HG03060 (cell line): ENCODE measurements at regions not wholly inside any gene's neighbourhood (a gene's known extent, or its start where the extent isn't known, plus 50 kb on each side); places are given as distances from the start of the nearest gene placed in this dataset.
"Not testable (repeated sequence)": the region's sequence is repeated elsewhere in the genome, so short reads cannot be mapped to it uniquely, and the experiment has no call there.

ENCODE experiments used
- ATAC-seq: cut with Tn5 transposase; IDR thresholded peaks from one replicate; pipeline ENCODE4 v1.9.1; 2021; ENCODE audit warnings: low read depth, moderate number of reproducible peaks; ENCODE audit not compliant: unreplicated experiment

DNA sequence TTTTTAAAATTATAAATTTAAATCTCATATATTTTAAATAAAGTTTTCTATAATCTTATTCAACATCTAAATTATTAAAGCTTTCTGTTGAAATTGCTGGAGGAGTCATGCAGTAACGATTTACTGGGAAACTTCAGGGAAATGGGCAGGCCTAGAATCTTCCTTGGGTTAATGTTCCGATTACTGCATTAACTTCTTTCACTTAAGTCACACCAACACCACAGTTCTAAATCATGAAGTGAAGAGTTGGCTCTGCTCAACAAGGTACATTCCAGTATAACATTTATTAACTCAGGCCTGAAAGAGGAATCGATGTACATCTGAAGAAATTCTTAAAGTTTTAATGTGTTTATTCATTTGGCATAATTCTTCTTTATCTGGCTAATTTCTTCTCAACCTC, 244.3 kb downstream of the CCER1 start:
- no peak for ATAC-seq

DNA sequence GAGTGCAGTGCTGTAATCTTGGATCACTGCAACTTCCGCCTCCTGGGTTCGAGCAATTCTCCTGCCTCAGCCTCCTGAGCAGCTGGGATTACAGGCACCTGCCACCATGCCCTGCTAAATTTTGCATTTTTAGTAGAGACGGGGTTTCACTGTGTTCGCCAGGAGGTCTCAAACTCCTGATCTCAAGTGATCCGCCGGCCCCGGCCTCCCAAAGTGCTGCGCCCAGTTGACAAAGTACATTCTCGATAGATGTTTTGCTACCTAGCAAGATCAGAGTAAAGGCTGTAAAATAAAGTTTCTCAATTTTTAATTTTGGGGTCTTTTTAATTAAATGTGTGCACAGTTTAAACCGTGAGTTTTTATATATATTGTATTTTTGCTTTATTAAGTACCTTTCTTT, 248.9 kb downstream of the CCER1 start:
- ATAC-seq = no peak

- ATAC-seq = no peak
Observed at GRCh38 chr12:90695415-90695814, 259.6 kb downstream of the CCER1 start.

DNA sequence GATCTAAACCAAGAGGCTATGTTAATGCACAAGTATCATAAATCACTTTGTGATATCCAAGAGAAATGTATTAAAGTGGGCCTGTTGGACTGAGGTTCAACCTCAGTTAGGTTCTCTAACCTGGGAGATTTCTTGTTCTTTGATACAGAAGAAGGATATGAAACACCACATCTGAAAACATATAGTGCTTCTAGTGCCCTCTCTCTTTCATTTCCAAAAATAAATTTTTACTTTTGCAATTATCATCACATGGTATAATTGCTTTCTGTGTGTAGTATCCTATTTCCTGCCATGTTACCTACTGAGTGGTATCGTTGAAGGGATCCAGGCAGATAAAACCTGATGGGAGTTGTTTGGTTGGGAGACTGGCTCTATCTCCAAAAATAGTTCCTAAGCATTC, 264.9 kb downstream of the CCER1 start:
- ATAC-seq = no peak

- ATAC-seq = not testable (repeated sequence)
Observed at GRCh38 chr12:90687682-90688081, 267.3 kb downstream of the CCER1 start.

DNA sequence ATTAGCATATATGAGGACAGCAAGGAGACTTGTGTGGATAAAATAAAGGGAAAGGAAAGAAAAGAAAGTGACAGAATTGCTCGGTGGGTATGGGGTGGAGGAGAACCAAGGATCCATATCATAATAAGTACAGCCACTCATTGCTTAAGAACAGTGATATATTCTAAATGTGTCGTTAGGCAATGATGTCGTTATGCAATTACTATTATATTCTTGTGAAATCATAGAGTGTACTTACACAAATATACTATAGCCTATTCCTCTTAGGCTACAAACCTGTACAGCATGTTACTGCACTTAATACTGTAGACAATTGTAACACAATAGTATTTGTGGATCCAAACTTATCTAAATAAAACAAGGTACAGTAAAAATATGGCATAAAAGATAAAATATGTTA, 271.1 kb downstream of the CCER1 start:
- ATAC-seq = no peak

GRCh38 chr12:90682398-90682797, 272.6 kb downstream of the CCER1 start:
- no peak for ATAC-seq

- ATAC-seq = no peak
Observed at GRCh38 chr12:90679674-90680073, 275.3 kb downstream of the CCER1 start.

DNA sequence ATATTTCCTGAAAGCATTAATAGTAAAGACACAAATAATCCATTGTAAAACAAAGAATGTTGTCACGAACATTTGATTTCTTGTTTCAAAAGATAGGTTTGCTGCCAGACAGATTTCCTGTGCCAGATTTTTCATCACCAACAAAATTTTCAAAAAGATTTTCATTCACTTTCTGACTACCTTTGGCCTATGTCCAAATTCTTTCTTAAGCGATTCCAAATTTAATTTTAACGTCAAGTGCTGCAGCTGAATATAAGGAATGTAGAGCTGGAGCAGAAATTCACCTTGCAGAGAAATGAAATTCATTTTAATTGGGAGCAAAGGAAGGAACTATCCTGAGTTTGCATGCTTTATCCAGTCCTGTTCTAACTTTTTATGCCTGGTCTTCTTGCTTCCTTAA, 277.4 kb downstream of the CCER1 start:
- ATAC-seq = no peak

- no peak for ATAC-seq
Observed at GRCh38 chr12:90677055-90677454, 277.9 kb downstream of the CCER1 start.

DNA sequence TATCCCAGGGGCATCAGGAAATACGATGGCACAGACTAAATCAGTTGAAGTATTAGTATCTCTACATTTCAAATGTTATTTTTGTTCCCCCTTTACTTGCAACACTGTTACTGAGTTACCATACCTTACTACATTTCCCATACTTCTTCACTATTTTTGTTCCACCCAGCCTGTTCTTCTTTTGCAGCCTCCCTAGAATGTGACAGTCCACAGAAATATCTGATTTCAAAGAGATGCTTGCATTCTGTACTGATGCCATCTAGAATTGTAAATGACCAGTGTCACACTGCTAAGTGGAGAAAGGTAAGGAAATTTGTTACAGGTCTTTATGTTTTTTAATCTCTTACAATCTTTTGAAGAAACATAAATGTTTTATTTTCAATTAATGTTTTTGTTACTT, 279.9 kb downstream of the CCER1 start:
- ATAC-seq = no peak

DNA sequence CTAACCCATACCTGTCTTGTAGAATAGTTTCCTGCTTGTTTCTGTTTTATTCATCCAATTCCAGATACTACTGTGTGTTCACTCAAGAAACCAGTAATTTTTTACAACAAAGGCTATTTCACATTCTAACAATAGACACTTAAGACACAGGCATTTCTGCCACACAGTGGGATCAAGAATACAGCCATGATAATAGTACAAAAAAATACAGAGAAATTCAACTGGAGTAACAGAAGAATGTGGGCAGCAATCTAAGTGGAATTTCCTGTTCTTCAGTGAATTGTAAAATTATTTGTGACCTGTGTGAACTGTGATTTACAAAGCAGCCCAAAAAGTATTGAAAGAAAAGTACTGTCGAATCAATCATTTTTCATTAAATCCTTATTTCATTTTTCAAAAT, 282.9 kb downstream of the CCER1 start:
- ATAC-seq = no peak

- not testable (repeated sequence) for ATAC-seq
Observed at GRCh38 chr12:90663949-90664348, 291.0 kb downstream of the CCER1 start.

DNA sequence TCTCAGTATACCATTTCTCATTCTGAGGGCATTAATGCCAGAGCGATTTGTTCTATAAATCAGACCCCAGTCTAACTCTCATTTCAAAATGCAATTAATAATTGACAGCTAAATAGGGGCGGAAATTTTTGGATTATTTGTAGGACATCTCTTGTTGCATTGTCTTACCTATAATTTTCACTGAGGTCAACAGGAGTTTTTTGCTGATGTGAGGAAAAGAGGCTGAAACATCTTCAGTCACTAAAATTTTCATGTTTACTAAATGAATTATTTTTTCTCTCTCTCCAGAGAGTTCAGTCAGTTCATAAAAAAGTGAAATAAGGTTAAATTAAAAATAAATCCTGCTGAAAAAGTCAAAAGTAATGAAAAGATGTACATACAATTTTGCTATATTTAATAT, 295.9 kb downstream of the CCER1 start:
- ATAC-seq = no peak

- no peak for ATAC-seq
Observed at GRCh38 chr12:90653040-90653439, 301.9 kb downstream of the CCER1 start.

GRCh38 chr12:90652280-90652679, 302.7 kb downstream of the CCER1 start:
- no peak for ATAC-seq

DNA sequence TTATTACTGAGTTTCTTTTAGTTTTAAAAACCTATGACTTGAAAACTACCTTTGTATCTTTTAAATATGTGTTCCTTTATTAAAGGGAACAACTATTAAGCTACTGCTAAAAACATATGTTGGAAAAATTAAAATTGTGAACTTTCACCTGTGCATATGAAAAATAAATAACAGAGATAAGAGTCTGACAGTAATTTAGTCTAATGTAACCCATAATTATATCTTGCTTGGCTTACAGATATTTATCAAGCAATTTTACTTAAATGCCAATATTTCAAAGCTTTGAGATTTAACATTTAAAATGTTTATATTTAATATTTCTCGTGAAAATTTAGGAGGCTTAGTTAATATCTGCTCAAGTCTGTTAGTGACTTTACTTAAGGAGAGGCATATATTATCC, 309.8 kb downstream of the CCER1 start:
- no peak for ATAC-seq

GRCh38 chr12:90631591-90632212, 323.3 kb downstream of the CCER1 start:
- no peak for ATAC-seq

DNA sequence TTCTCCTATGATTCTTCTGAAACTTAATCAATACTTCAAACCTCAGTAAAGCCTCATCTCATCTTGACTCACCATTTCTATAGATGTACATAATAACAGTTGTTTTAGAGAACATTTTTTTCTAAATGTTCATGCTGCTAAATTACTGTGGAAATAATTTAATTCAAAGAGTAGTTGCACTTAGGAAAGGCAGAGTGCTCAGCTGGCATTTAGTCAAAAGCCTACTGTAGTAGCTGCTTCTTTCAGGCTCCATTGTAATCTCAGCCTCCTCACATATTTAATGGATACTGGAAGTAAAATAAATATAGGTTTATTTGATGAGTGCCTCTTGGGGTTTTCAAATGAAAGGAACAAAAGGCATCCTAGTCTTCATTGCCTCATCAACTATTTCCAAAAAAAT, 325.0 kb downstream of the CCER1 start:
- no peak for ATAC-seq

GRCh38 chr12:90628213-90628612, 326.8 kb downstream of the CCER1 start:
- no peak for ATAC-seq

- ATAC-seq = no peak
Observed at GRCh38 chr12:90627180-90627896, 327.6 kb downstream of the CCER1 start.

- ATAC-seq = no peak
Observed at GRCh38 chr12:90622431-90622830, 332.5 kb downstream of the CCER1 start.
